ENCODE measurements at regions not wholly inside any gene's neighbourhood (a gene's known extent, or its start where the extent isn't known, plus 50 kb on each side); places are given as distances from the start of the nearest gene placed in this dataset.
A peak's percentile ranks its signal among the peaks of the same experiment; 100 is the strongest.

DNA sequence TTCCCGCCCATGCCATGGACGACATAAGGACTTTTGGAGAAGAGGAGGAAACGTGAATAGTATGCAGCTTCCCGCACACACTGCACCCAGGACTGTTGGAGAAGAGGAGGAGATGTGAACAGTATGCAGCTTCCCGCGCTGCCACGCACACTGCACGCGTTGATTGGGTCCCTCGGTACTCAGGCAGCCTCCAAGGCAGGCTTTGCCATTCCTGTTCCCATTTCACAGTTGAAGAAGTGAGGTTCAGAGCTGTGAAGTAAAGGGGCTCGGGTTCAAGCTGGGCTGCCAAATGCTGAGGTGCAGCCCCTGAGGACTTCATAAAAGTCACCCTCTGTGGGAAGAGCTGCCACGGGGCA lies 147.9 kb upstream of the FAM20C start:
- DNase-seq (peak in 2 of 5 donors; percentile 1 to 5), ATAC-seq (no peak)
- no peak for TF ChIP-seq POLR2A (IDR thresholded peaks at IDR 0.05)
- TF ChIP-seq, protein P1, sequence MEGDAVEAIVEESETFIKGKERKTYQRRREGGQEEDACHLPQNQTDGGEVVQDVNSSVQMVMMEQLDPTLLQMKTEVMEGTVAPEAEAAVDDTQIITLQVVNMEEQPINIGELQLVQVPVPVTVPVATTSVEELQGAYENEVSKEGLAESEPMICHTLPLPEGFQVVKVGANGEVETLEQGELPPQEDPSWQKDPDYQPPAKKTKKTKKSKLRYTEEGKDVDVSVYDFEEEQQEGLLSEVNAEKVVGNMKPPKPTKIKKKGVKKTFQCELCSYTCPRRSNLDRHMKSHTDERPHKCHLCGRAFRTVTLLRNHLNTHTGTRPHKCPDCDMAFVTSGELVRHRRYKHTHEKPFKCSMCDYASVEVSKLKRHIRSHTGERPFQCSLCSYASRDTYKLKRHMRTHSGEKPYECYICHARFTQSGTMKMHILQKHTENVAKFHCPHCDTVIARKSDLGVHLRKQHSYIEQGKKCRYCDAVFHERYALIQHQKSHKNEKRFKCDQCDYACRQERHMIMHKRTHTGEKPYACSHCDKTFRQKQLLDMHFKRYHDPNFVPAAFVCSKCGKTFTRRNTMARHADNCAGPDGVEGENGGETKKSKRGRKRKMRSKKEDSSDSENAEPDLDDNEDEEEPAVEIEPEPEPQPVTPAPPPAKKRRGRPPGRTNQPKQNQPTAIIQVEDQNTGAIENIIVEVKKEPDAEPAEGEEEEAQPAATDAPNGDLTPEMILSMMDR (IDR thresholded peaks at IDR 0.05), result no peak
- intact Hi-C loops (cut with DNase I), result no loop called here
- Histone ChIP-seq H3K9me3 (no peaks in the 10 kb centered on the region), H3K4me1 (peaks cover 0 to 11% (median 0%) of the 10 kb centered on the region in 12 donors), H3K4me3 (no peak overlapping the region), H3K27ac (no peak overlapping the region), H3K27me3 (peaks cover 0 to 15% (median 3%) of the 10 kb centered on the region in 9 donors), H3K36me3 (no peaks in the 10 kb centered on the region)
- WGBS, 4 donors, result 75 to 83% (median 82%) methylated on average over 12 of the region's 12 CpGs

DNA sequence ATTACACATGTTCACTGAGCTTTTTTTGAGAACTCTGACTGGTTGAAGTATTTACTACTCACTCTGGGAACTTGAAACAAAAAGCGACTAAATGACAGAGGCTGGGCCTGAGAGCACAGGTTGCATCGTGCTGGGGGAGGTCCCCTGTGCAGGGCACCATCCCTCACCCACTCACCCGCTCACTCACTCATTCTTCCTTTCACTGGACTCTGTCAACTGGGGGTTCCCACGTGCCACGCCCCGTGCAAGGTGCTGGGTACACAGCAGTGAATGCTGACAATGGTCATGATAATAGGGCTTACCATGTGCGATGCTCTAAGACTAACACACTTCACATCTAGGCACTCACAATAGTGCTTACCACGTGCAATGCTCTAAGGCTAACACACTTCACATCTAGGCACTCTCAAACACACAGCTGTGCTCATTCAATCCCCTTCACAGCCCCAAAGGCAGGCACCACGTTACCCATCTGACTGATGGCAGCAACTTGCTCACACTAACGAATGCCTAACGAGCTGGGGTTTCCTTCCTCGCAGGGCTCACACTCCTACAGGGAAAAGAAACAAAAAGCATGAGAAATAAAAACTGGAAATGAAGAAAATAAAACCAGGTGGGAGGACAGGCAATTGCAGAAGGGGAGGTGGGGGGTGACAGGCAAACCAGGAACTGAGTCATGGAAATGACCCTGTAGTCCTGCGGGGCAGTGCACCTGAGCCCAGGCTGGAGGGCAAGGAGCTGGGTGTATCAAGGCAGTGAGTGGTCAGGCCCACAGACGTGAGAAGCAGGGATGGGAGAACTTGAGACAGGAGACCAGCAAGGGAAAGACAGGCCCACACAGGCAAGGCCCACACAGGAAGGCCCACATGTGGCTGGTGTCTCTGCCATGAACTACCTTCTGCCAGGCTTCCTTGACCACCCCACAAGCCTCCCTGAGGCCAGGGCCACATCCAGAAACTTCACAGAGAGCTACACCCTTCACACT lies 147.0 kb upstream of the FAM20C start:
- peaks cover 0 to 15% (median 3%) of the 10 kb centered on the region in 9 donors for H3K27me3 ChIP-seq
- peaks cover 0 to 11% (median 0%) of the 10 kb centered on the region in 12 donors for H3K4me1 ChIP-seq
- TF ChIP-seq, protein P1 (IDR thresholded peaks at IDR 0.05), result no peak
- no peak for TF ChIP-seq POLR2A (IDR thresholded peaks at IDR 0.05)
- H3K4me3 ChIP-seq, result no peak overlapping the region
- intact Hi-C loops (cut with DNase I), result no loop called here
- ATAC-seq (no peak), DNase-seq (peak in 2 of 5 donors; percentile 2 to 6)
- H3K9me3 ChIP-seq, result no peaks in the 10 kb centered on the region
- H3K27ac ChIP-seq, result no peak overlapping the region
- no peaks in the 10 kb centered on the region for H3K36me3 ChIP-seq
- 75 to 84% (median 80%) methylated on average over 14 of the region's 14 CpGs for WGBS, 4 donors

DNA sequence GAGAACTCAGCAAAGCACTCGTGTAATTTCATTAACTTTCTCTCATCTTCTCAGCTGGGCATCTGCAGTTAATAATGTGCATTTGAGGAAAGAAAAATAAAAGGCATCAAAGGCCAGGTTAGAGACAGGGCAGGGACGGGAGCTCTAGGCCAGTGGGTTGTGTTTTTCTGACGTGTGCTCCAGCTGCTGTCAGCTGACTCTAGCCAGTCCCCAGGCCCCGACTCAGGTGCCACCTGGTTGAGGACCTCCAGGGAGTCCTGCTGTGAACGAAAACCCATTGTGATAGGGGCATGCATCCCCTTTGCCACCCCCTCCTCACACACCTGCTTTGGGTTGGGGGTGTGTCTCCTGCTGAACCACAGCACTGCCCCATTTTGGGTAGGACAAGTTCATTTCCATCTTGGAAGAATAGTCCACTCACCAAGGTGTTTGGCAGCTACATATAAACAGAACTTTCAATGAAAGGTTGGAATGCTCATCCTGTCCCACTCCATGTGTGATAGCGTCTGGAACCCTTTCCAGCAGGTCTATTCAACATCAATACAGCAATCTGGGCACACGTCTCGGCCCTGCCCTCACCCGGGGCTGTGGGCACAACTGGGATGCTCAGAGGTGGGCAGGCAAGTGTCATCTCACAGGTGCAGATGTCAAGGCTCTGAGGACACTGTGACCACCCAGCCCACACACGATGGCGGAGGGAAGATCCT lies 146.1 kb upstream of the FAM20C start:
- Histone ChIP-seq H3K27me3 (peaks cover 0 to 15% (median 3%) of the 10 kb centered on the region in 9 donors), H3K27ac (no peak overlapping the region), H3K9me3 (no peaks in the 10 kb centered on the region), H3K4me1 (peaks cover 0 to 4% (median 0%) of the 10 kb centered on the region in 12 donors), H3K4me3 (no peak overlapping the region), H3K36me3 (no peaks in the 10 kb centered on the region)
- TF ChIP-seq, protein P1 (IDR thresholded peaks at IDR 0.05), result no peak
- no peak for TF ChIP-seq POLR2A (IDR thresholded peaks at IDR 0.05)
- ATAC-seq (no peak), DNase-seq (peak in 1 of 5 donors; percentile 6)
- 77 to 86% (median 82%) methylated on average over 11 of the region's 11 CpGs for WGBS, 4 donors
- intact Hi-C loops (cut with DNase I), result no loop called here

DNA sequence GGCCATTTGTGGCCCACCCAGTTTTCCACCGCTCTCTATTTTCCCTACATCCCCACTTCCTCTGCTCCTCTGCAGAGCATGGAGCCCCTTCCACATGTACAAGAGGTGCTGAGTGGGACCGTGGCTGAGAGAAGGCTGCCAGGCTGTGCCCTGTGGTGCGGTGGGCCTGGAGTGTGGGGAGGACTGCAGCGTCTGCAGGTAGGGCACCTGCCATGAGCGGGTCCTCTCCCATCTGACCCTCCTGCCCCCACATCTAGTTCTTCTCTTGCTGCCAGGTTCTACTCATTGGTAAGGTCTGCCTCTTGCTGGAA lies 145.6 kb upstream of the FAM20C start:
- intact Hi-C loops (cut with DNase I), result no loop called here
- no peaks in the 10 kb centered on the region for H3K9me3 ChIP-seq
- DNase-seq, result no peak
- H3K4me3 ChIP-seq, result no peak overlapping the region
- no peak for TF ChIP-seq POLR2A (IDR thresholded peaks at IDR 0.05)
- TF ChIP-seq, protein P1 (IDR thresholded peaks at IDR 0.05), result no peak
- no peaks in the 10 kb centered on the region for H3K36me3 ChIP-seq
- ATAC-seq, result no peak
- peaks cover 0 to 15% (median 3%) of the 10 kb centered on the region in 9 donors for H3K27me3 ChIP-seq
- H3K4me1 ChIP-seq, result no peaks in the 10 kb centered on the region
- H3K27ac ChIP-seq, result no peak overlapping the region
- WGBS, 4 donors, result 81 to 95% (median 92%) methylated on average over 5 of the region's 5 CpGs
